ENCODE measurements at regions not wholly inside any gene's neighbourhood (a gene's known extent, or its start where the extent isn't known, plus 50 kb on each side); places are given as distances from the start of the nearest gene placed in this dataset.

- TF ChIP-seq FOXA1 (IDR thresholded peaks at IDR 0.05) (no peak), PKNOX1 (IDR thresholded peaks at IDR 0.05) (no peak), TARDBP (IDR thresholded peaks at IDR 0.05) (no peak), FOXK2 (IDR thresholded peaks at IDR 0.05) (no peak), ELF4 (IDR thresholded peaks at IDR 0.05) (no peak), CTBP1 (IDR thresholded peaks at IDR 0.05; ENCODE audit: borderline replicate concordance) (no peak), SP1 (IDR thresholded peaks at IDR 0.05) (no peak), LEF1 (IDR thresholded peaks at IDR 0.05; ENCODE audit: borderline replicate concordance) (no peak), SUZ12 (IDR thresholded peaks at IDR 0.05) (no peak), HDGF (IDR thresholded peaks at IDR 0.05; ENCODE audit: borderline replicate concordance) (no peak), ARNT (IDR thresholded peaks at IDR 0.05) (no peak), L3MBTL2 (conservative IDR thresholded peaks at IDR 0.05) (no peak)
Observed at GRCh38 chr21:28152732-28153131, 839.9 kb downstream of the LTN1 start.

Measured in HEK293T (cell line).